ENCODE measurements at regions not wholly inside any gene's neighbourhood (a gene's known extent, or its start where the extent isn't known, plus 50 kb on each side); places are given as distances from the start of the nearest gene placed in this dataset.

DNA sequence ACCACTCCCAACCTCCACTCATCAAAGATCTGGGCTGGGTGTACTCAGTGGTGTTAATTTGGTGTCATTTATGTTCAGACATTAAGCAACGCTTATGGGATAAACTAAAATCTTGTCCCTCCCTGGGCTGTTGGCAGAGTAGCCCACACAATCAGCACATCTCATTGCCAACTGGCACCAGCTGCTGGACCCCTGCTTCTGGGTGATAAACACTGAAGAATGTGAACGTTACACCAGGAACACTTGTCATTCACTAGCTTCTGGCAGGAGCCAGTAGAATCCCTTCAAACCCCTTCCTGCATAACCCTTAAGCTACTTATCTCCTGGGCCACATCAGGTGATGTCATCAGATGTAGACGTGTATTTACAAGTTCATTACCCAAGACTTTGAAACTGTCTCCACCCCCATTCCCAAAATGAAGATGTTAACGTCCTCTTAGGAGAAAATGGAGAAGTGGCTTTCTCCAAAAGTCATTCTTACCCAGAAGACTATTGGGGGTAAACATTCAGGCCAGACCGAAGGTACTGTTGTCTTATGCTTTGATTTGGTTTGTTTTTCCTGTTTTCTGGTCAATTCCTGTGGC, 107.8 kb upstream of the CD93 start:
- no peak for DNase-seq (ENCODE audit: low spot score in 2 of 2)
- H3K4me3 ChIP-seq (ENCODE audit: low read depth, poor library complexity, severe bottlenecking): no peak overlapping the region
- intact Hi-C loops (cut with DNase I; ENCODE audit: low total_unique reads): no loop called here
- TF ChIP-seq, protein P1, sequence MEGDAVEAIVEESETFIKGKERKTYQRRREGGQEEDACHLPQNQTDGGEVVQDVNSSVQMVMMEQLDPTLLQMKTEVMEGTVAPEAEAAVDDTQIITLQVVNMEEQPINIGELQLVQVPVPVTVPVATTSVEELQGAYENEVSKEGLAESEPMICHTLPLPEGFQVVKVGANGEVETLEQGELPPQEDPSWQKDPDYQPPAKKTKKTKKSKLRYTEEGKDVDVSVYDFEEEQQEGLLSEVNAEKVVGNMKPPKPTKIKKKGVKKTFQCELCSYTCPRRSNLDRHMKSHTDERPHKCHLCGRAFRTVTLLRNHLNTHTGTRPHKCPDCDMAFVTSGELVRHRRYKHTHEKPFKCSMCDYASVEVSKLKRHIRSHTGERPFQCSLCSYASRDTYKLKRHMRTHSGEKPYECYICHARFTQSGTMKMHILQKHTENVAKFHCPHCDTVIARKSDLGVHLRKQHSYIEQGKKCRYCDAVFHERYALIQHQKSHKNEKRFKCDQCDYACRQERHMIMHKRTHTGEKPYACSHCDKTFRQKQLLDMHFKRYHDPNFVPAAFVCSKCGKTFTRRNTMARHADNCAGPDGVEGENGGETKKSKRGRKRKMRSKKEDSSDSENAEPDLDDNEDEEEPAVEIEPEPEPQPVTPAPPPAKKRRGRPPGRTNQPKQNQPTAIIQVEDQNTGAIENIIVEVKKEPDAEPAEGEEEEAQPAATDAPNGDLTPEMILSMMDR (IDR thresholded peaks at IDR 0.05): no peak
- no peak for TF ChIP-seq POLR2A (IDR thresholded peaks at IDR 0.05)
- 34 to 44% methylated on average over 5 of the region's 5 CpGs for WGBS, 2 donors

GRCh38 chr20:23192469-23192868, 106.3 kb upstream of the CD93 start:
- DNase-seq (ENCODE audit: low spot score in 2 of 2): no peak
- 53 to 65% methylated on average over 3 of the region's 3 CpGs for WGBS, 2 donors

GRCh38 chr20:23190557-23190956, 104.4 kb upstream of the CD93 start:
- TF ChIP-seq POLR2A (IDR thresholded peaks at IDR 0.05): no peak
- TF ChIP-seq, protein P1 (IDR thresholded peaks at IDR 0.05): no peak

More at GRCh38 chr20:23192469-23192868, 106.3 kb upstream of the CD93 start:
- intact Hi-C loops (cut with DNase I; ENCODE audit: low total_unique reads): no loop called here
- no peak overlapping the region for H3K4me3 ChIP-seq (ENCODE audit: low read depth, poor library complexity, severe bottlenecking)
- TF ChIP-seq, protein P1 (IDR thresholded peaks at IDR 0.05): no peak
- no peak for TF ChIP-seq POLR2A (IDR thresholded peaks at IDR 0.05)

GRCh38 chr20:23189854-23190253, 103.7 kb upstream of the CD93 start:
- intact Hi-C loops (cut with DNase I; ENCODE audit: low total_unique reads): no loop called here
- TF ChIP-seq POLR2A (IDR thresholded peaks at IDR 0.05): no peak
- TF ChIP-seq, protein P1 (IDR thresholded peaks at IDR 0.05): no peak
- DNase-seq (ENCODE audit: low spot score in 2 of 2): no peak
- H3K4me3 ChIP-seq (ENCODE audit: low read depth, poor library complexity, severe bottlenecking): no peak overlapping the region
- 81 to 85% methylated on average over 9 of the region's 9 CpGs for WGBS, 2 donors

More at GRCh38 chr20:23190557-23190956, 104.4 kb upstream of the CD93 start:
- no peak for DNase-seq (ENCODE audit: low spot score in 2 of 2)
- WGBS, 2 donors: 84 to 88% methylated on average over 3 of the region's 3 CpGs
- intact Hi-C loops (cut with DNase I; ENCODE audit: low total_unique reads): no loop called here
- no peak overlapping the region for H3K4me3 ChIP-seq (ENCODE audit: low read depth, poor library complexity, severe bottlenecking)

DNA sequence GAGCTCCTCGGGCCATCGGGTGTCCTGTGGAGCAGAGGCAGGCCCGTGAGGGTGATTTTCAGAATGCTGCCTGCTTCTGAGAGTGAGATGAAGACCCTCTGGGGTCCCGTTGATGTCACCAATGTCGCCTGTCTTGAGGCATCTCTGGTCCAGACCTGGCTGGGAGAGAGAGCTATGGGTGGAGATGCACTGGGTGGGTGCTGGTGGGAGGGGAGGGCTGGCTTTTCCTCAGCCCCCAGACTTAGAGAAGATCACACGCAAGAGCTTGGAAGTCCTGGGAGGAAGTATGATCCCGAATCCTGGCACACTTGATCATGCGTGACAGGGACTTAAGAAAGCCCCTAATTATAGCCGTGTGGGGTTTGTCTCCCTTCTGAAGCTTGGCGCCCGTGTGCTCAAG, 103.2 kb upstream of the CD93 start:
- no peak for TF ChIP-seq POLR2A (IDR thresholded peaks at IDR 0.05)
- TF ChIP-seq, protein P1 (IDR thresholded peaks at IDR 0.05): no peak
- DNase-seq (ENCODE audit: low spot score in 2 of 2): no peak
- H3K4me3 ChIP-seq (ENCODE audit: low read depth, poor library complexity, severe bottlenecking): no peak overlapping the region
- intact Hi-C loops (cut with DNase I; ENCODE audit: low total_unique reads): no loop called here
- WGBS, 2 donors: 90 to 91% methylated on average over 11 of the region's 11 CpGs
